ENCODE measurements at regions not wholly inside any gene's neighbourhood (a gene's known extent, or its start where the extent isn't known, plus 50 kb on each side); places are given as distances from the start of the nearest gene placed in this dataset.
A peak's percentile ranks its signal among the peaks of the same experiment; 100 is the strongest.

GRCh38 chr12:118866346-118866745 lies 115.0 kb upstream of the SRRM4 start:
- no peak overlapping the region for H3K4me2 ChIP-seq (ENCODE audit: low read depth, low read length)
- H3K4me1 ChIP-seq (ENCODE audit: insufficient read depth, low read length): no peaks in the 10 kb centered on the region
- no peaks in the 10 kb centered on the region for H4K20me1 ChIP-seq (ENCODE audit: insufficient read depth, low read length)
- no peaks in the 10 kb centered on the region for H3K36me3 ChIP-seq (replicated peaks in 1 of 2; ENCODE audit: control insufficient read depth in 1 of 2, insufficient read depth in 2 of 2, low read length in 2 of 2)
- intact Hi-C loops (cut with micrococcal nuclease; ENCODE audit: unreplicated experiment) (no loop called here), in situ Hi-C loops (cut with HindIII; ENCODE audit: extremely low pct_ligation_motif_present, low pct_unique_long_range_greater_than_20kb) (no loop called here)
- no peak overlapping the region for H3K27ac ChIP-seq (ENCODE audit: extremely low read length, insufficient read depth, low read length)
- ChIA-PET POLR2A (no interaction called here), CTCF (ENCODE audit: low intra/inter-chr PET ratio, low total read pairs) (no interaction called here)
- WGBS (ENCODE audit: low lambda C conversion rate): 2% methylated on average over 3 of the region's 3 CpGs
- BruUV-seq (replicated peaks): no TSS peak
- DNase-seq (ENCODE audit: low spot score) (no peak), FAIRE-seq (no peak), ATAC-seq (no peak)
- H2AFZ ChIP-seq (ENCODE audit: low read length): no peak overlapping the region
- H3K9ac ChIP-seq (ENCODE audit: insufficient read depth, low read depth, low read length): no peak overlapping the region
- no peaks in the 10 kb centered on the region for H3K79me2 ChIP-seq (ENCODE audit: insufficient read depth, low read length)
- TF ChIP-seq EHMT2 (IDR thresholded peaks at IDR 0.05; ENCODE audit: borderline replicate concordance, low read depth, low read length) (0 out of 2 replicates have a peak, but pooled peaks have one; percentile 54), REST (IDR thresholded peaks at IDR 0.05; ENCODE audit: borderline replicate concordance in 1 of 2, low read depth in 1 of 2, low read length in 2 of 2) (peak; percentile 46 to 92), MIER2 (CRISPR knock-in tag; IDR thresholded peaks at IDR 0.05) (peak; percentile 92), MIER3 (CRISPR knock-in tag; IDR thresholded peaks at IDR 0.05; ENCODE audit: borderline replicate concordance) (no peak)
- TF ChIP-seq, protein P1, sequence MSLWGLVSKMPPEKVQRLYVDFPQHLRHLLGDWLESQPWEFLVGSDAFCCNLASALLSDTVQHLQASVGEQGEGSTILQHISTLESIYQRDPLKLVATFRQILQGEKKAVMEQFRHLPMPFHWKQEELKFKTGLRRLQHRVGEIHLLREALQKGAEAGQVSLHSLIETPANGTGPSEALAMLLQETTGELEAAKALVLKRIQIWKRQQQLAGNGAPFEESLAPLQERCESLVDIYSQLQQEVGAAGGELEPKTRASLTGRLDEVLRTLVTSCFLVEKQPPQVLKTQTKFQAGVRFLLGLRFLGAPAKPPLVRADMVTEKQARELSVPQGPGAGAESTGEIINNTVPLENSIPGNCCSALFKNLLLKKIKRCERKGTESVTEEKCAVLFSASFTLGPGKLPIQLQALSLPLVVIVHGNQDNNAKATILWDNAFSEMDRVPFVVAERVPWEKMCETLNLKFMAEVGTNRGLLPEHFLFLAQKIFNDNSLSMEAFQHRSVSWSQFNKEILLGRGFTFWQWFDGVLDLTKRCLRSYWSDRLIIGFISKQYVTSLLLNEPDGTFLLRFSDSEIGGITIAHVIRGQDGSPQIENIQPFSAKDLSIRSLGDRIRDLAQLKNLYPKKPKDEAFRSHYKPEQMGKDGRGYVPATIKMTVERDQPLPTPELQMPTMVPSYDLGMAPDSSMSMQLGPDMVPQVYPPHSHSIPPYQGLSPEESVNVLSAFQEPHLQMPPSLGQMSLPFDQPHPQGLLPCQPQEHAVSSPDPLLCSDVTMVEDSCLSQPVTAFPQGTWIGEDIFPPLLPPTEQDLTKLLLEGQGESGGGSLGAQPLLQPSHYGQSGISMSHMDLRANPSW (CRISPR knock-in tag; IDR thresholded peaks at IDR 0.05; ENCODE audit: borderline replicate concordance): no peak
- TF ChIP-seq, protein P2, sequence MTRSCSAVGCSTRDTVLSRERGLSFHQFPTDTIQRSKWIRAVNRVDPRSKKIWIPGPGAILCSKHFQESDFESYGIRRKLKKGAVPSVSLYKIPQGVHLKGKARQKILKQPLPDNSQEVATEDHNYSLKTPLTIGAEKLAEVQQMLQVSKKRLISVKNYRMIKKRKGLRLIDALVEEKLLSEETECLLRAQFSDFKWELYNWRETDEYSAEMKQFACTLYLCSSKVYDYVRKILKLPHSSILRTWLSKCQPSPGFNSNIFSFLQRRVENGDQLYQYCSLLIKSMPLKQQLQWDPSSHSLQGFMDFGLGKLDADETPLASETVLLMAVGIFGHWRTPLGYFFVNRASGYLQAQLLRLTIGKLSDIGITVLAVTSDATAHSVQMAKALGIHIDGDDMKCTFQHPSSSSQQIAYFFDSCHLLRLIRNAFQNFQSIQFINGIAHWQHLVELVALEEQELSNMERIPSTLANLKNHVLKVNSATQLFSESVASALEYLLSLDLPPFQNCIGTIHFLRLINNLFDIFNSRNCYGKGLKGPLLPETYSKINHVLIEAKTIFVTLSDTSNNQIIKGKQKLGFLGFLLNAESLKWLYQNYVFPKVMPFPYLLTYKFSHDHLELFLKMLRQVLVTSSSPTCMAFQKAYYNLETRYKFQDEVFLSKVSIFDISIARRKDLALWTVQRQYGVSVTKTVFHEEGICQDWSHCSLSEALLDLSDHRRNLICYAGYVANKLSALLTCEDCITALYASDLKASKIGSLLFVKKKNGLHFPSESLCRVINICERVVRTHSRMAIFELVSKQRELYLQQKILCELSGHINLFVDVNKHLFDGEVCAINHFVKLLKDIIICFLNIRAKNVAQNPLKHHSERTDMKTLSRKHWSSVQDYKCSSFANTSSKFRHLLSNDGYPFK (CRISPR knock-in tag; IDR thresholded peaks at IDR 0.05; ENCODE audit: borderline replicate concordance): no peak
- H3K9me3 ChIP-seq (ENCODE audit: low read length): no peaks in the 10 kb centered on the region
- no peak overlapping the region for H3K4me3 ChIP-seq (replicated peaks in 1 of 3; ENCODE audit: insufficient read depth in 1 of 3, low read depth in 2 of 3, low read length in 3 of 3)
- no peaks in the 10 kb centered on the region; a peak in 1 of 5 replicates for H3K27me3 ChIP-seq (ENCODE audit: control insufficient read depth in 1 of 2, insufficient read depth in 2 of 2, low read length in 2 of 2)
